ENCODE measurements at regions not wholly inside any gene's neighbourhood (a gene's known extent, or its start where the extent isn't known, plus 50 kb on each side); places are given as distances from the start of the nearest gene placed in this dataset.

DNA sequence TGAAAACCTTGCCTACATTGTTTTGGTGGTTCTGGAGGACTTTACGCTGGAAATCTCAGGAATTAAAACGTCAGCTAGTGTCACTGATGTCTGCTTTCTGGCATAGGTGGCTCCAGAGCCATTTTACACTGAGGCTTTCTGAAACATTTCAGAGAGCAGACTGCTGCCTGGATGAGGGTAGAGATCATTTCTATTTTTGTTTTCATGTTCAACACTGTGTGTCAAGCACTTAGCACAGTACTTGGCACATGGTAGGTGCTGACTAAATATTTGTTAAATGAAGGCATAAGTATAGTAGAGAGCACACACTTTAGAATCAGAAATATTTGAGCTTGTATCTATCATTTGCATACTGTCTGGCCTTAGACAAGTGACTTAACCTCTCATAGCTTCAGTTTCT is 59.1 kb upstream of the FRY start:
- TF ChIP-seq, protein P1, sequence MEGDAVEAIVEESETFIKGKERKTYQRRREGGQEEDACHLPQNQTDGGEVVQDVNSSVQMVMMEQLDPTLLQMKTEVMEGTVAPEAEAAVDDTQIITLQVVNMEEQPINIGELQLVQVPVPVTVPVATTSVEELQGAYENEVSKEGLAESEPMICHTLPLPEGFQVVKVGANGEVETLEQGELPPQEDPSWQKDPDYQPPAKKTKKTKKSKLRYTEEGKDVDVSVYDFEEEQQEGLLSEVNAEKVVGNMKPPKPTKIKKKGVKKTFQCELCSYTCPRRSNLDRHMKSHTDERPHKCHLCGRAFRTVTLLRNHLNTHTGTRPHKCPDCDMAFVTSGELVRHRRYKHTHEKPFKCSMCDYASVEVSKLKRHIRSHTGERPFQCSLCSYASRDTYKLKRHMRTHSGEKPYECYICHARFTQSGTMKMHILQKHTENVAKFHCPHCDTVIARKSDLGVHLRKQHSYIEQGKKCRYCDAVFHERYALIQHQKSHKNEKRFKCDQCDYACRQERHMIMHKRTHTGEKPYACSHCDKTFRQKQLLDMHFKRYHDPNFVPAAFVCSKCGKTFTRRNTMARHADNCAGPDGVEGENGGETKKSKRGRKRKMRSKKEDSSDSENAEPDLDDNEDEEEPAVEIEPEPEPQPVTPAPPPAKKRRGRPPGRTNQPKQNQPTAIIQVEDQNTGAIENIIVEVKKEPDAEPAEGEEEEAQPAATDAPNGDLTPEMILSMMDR (conservative IDR thresholded peaks at IDR 0.05; ENCODE audit: low read length), result no peak
- TF ChIP-seq EZH2phosphoT487 (IDR thresholded peaks at IDR 0.05; ENCODE audit: borderline replicate concordance), result no peak
